ENCODE measurements at regions not wholly inside any gene's neighbourhood (a gene's known extent, or its start where the extent isn't known, plus 50 kb on each side); places are given as distances from the start of the nearest gene placed in this dataset.

DNA sequence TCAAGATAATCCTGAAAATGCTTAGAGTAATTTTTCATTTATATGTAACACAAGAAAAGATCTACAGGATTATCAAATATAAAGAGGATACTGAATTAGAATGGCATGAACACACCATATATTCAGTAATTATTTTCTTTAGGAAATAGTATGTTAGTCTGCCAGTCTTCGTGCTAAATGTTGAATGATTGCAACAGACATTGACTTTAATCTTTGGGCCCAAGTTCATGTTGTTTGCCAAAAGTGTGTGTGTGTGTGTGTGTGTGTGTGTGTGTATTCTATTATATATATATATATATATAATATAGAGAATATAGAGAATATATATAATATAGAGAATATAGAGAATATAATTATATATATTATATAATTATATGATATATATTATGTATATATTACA lies 186.6 kb downstream of the TMEM47 start:
- no peak for TF ChIP-seq POLR2A (IDR thresholded peaks at IDR 0.05)
- no peak for TF ChIP-seq CTCF (IDR thresholded peaks at IDR 0.05)

Data from uterus (tissue), 2 donors.